GM18909 (cell line): ENCODE measurements at regions not wholly inside any gene's neighbourhood (a gene's known extent, or its start where the extent isn't known, plus 50 kb on each side); places are given as distances from the start of the nearest gene placed in this dataset.
"Not testable (repeated sequence)": the region's sequence is repeated elsewhere in the genome, so short reads cannot be mapped to it uniquely, and the experiment has no call there.

ENCODE experiments used
- ATAC-seq: cut with Tn5 transposase; IDR thresholded peaks from one replicate; pipeline ENCODE4 v1.9.1; 2021; ENCODE audit warnings: mild to moderate bottlenecking; ENCODE audit not compliant: unreplicated experiment, poor library complexity

- ATAC-seq, result no peak
Measured at GRCh38 chr9:85114799-85115198, 445.3 kb downstream of the NTRK2 start.

GRCh38 chr9:85112933-85113418 lies 443.4 kb downstream of the NTRK2 start:
- ATAC-seq, result no peak

GRCh38 chr9:85112391-85112790 lies 442.9 kb downstream of the NTRK2 start:
- no peak for ATAC-seq

DNA sequence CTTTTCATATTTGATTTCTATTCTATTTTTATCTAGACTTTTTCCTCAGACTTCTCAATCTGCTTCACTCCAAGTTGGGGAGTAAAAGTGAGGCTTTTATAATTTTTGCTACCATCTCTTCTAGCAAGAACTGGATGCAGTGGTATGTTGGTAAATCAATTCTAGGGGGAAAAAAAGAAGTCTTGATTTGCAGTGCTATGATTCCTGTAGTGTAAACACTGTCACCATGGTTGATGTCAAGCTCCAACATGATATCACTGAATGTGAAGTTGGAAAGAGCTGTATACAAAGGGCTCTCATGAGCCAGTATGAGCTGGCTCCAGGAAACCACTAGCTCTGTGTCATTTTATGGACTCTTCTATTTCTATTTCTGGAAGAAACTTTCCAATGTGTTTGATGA lies 439.2 kb downstream of the NTRK2 start:
- no peak for ATAC-seq

- ATAC-seq, result no peak
Measured at GRCh38 chr9:85108229-85108628, 438.7 kb downstream of the NTRK2 start.

GRCh38 chr9:85089188-85089969 lies 419.9 kb downstream of the NTRK2 start:
- no peak for ATAC-seq

GRCh38 chr9:85081963-85082362 lies 412.4 kb downstream of the NTRK2 start:
- no peak for ATAC-seq

DNA sequence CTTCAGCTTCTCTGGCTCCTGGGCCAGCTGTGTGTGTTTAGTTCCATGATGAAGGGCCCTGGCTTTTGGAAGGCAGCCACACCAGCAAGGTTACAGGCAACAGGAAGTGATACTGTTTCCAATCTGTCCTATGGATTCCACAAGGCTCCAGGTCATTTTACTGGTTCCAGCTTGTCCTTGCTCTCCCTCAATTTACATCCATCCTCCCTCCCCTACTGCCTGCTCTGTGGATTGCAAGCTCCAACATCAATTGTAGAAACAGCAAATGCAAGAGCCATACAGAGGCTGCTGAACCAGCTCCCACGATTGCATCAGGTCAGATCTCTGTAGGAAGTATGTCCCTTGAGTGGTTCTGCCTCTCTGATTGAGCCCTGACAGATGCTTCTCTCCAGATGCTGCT lies 409.8 kb downstream of the NTRK2 start:
- no peak for ATAC-seq

DNA sequence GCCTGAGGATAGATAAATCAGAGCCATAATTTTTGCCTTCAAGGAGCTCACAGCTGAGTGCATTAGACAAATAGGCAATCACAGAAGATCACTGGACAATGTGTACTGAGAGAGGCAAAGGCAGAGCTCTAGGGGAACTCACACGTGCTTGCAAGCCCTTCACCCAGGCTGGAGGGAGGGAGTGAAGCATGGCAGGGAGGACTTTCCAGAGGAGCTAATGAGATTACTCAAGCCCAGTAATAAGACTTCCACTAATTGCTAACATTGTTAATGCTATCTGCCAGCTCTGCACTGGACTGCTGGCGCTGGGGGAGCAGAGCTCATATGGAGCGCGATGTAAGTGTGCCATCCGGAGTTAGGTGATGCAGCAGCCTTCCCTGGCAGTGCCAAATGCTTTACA lies 408.4 kb downstream of the NTRK2 start:
- no peak for ATAC-seq

- not testable (repeated sequence) for ATAC-seq
Measured at GRCh38 chr9:85077146-85077545, 407.6 kb downstream of the NTRK2 start.
